ENCODE measurements at regions not wholly inside any gene's neighbourhood (a gene's known extent, or its start where the extent isn't known, plus 50 kb on each side); places are given as distances from the start of the nearest gene placed in this dataset.

- Histone ChIP-seq H3K4me1 (ENCODE audit: control insufficient read depth, insufficient read depth, low read length) (no peaks in the 10 kb centered on the region), H3K27me3 (ENCODE audit: control insufficient read depth, insufficient read depth, low read length) (no peaks in the 10 kb centered on the region; the same call in 1 of the 2 replicates), H3K9me3 (ENCODE audit: control insufficient read depth, insufficient read depth, low read depth, low read length) (no peaks in the 10 kb centered on the region), H3K4me3 (ENCODE audit: low read depth in 2 of 2, low read length in 2 of 2) (no peak overlapping the region), H3K27ac (ENCODE audit: low read length) (no peak overlapping the region), H3K36me3 (ENCODE audit: control insufficient read depth, insufficient read depth, low read length) (no peaks in the 10 kb centered on the region)
- no TSS peak for BruUV-seq (replicated peaks)
- TF ChIP-seq CTCF (IDR thresholded peaks at IDR 0.05) (no peak), REST (IDR thresholded peaks at IDR 0.05; ENCODE audit: insufficient read depth in 1 of 2, low read depth in 2 of 2, low read length in 1 of 2) (no peak), SIN3A (IDR thresholded peaks at IDR 0.05; ENCODE audit: borderline replicate concordance, insufficient read depth, low read depth, low read length) (no peak), TCF7L2 (IDR thresholded peaks at IDR 0.05; ENCODE audit: low read depth, low read length) (no peak), POLR2AphosphoS5 (IDR thresholded peaks at IDR 0.05; ENCODE audit: low read depth, low read length) (no peak)
- intact Hi-C loops (cut with micrococcal nuclease; ENCODE audit: unreplicated experiment) (no loop called here), in situ Hi-C loops (cut with HindIII; ENCODE audit: low pct_unique_long_range_greater_than_20kb, low sequenced_read_pairs) (no loop called here)
- CTCF ChIA-PET: no interaction called here
- ATAC-seq (no peak), DNase-seq (ENCODE audit: low read depth, low spot score) (no peak)
- POLR2A ChIA-PET: no interaction called here
Observed at GRCh38 chr11:15754221-15754620, 602.1 kb downstream of the SOX6 start.

GRCh38 chr11:15757048-15757698, 599.2 kb downstream of the SOX6 start:
- intact Hi-C loops (cut with micrococcal nuclease; ENCODE audit: unreplicated experiment): no loop called here
- in situ Hi-C loops (cut with HindIII; ENCODE audit: low pct_unique_long_range_greater_than_20kb, low sequenced_read_pairs): no loop called here
- TF ChIP-seq SIN3A (IDR thresholded peaks at IDR 0.05; ENCODE audit: borderline replicate concordance, insufficient read depth, low read depth, low read length) (no peak), REST (IDR thresholded peaks at IDR 0.05; ENCODE audit: insufficient read depth in 1 of 2, low read depth in 2 of 2, low read length in 1 of 2) (no peak), TCF7L2 (IDR thresholded peaks at IDR 0.05; ENCODE audit: low read depth, low read length) (no peak), CTCF (IDR thresholded peaks at IDR 0.05) (no peak), POLR2AphosphoS5 (IDR thresholded peaks at IDR 0.05; ENCODE audit: low read depth, low read length) (no peak)
- POLR2A ChIA-PET: no interaction called here
- DNase-seq (ENCODE audit: low read depth, low spot score): no peak
- CTCF ChIA-PET: no interaction called here
- Histone ChIP-seq H3K36me3 (ENCODE audit: control insufficient read depth, insufficient read depth, low read length) (no peaks in the 10 kb centered on the region), H3K9me3 (ENCODE audit: control insufficient read depth, insufficient read depth, low read depth, low read length) (no peaks in the 10 kb centered on the region), H3K4me3 (ENCODE audit: low read depth in 2 of 2, low read length in 2 of 2) (no peak overlapping the region), H3K27ac (ENCODE audit: low read length) (no peak overlapping the region), H3K27me3 (ENCODE audit: control insufficient read depth, insufficient read depth, low read length) (no peaks in the 10 kb centered on the region), H3K4me1 (ENCODE audit: control insufficient read depth, insufficient read depth, low read length) (no peaks in the 10 kb centered on the region)
- no peak for ATAC-seq
- no TSS peak for BruUV-seq (replicated peaks)

Data from Panc1 (cell line).